Hypothalamus (tissue), 51 donors: ENCODE measurements at regions not wholly inside any gene's neighbourhood (a gene's known extent, or its start where the extent isn't known, plus 50 kb on each side); places are given as distances from the start of the nearest gene placed in this dataset.

ENCODE experiments used
- DNase-seq, 51 donors: peaks; one replicate each; lab custom pipeline; 2025; lab: John Stamatoyannopoulos, UW

- no peak for DNase-seq
Measured at GRCh38 chrX:2608638-2609430, 82.3 kb upstream of the CD99 start.

DNA sequence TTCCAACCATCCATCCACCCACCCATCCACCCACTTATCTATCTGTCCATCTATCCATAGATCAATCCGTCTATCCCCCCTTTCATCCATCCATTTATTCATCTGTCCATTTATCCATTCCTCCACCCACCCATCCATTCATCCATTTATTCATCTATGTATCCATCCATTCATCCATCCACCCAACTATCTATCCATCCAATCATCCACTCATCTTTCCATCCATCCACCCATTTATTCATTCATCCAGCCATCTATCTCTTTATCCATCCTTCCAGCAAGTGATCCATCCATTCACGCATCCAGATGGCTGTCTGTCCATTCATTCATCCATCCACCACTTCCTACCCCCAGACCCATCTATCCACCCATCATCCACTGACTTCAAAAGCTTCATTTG, 84.0 kb upstream of the CD99 start:
- DNase-seq: no peak

- DNase-seq: no peak
Measured at GRCh38 chrX:2600564-2600963, 90.5 kb upstream of the CD99 start.

DNA sequence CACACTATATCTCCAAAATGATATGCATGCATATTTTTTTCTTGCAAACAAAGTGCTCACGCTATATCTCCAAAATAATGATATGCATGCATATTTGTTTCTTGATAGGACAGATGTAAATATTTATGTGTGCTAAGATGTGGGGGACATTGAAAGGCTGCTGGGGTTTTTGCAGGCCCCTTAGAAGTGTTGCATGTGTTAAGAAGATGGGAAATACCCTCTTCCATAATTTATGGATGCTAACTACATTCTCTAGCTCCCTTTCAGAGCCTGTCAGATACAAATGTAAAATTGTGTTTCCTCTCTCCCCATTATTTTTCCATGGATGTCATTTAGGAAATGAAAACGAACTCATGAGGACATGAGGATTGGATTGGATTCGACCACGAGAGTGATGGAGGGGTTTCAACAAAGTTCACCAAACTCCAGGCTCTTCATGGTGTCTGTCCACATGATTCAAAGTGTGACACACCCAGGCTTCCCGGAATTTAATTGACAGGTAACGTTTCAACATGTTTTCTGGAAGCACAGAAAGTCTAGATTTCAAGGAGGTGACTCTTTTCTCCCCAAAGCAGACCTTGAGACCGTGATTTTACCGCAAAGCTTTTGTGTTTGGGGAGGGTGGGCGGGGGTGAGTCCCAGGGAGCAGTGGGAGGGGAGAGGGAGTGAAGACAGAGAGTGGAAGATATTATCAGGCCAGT, 94.4 kb upstream of the CD99 start:
- DNase-seq: no peak

DNA sequence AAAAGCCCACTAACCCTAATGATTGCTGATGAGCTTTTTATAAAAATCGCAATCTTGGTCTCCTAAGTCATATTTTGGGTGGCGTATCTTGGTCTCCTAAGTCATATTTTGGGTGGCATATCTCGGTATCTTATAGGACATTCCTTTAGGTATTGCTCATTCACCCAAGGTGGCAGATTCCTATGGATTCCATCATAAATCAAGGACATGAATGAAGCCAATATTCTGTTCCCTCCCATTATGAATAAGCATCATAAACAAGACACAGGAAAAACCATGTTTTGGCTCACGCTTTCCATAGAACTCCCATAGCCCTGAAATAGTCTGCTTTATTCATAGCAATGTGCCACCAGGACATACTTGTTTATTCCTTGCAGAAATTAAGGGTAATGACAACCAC, 95.0 kb upstream of the CD99 start:
- no peak for DNase-seq

DNA sequence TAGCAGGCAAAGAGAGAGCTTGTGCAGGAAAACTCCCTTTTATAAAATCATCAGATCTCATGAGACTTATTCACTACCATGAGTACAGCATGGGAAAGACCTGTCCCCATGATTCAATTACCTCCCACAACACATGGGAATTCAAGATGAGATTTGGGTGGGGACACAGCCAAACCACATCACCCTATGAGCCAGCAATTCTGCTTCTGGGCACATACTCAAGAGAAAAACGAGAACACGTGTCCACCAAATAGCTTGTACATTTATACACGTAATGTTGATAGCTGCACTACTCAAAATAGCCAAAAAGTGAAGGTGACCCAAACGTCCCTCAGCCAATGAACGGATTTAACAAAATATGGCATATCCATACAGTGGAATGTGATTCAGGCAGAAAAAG, 94.5 kb upstream of the DHRSX start:
- DNase-seq: no peak

DNA sequence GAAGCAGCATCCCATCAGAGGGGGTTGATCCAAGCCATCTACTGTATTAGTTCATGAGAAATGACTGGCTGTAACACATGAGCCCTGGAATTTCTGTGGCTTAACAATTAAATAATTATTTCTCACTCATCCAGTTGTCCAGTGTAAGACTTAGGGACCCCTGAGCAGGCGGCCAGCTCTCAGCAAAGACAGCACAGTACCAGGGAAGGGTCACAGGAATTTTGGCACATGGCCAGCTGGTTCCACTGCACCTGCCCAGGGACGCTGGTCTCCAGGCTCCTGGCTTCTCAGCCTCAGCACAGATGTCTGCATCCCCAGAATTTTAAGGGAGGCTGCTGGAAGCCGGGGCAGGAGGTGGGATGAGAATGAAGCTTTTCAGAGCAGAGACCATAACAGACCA, 93.7 kb upstream of the DHRSX start:
- DNase-seq: no peak

GRCh38 chrX:2592279-2592678, 91.5 kb upstream of the DHRSX start:
- DNase-seq: no peak

DNA sequence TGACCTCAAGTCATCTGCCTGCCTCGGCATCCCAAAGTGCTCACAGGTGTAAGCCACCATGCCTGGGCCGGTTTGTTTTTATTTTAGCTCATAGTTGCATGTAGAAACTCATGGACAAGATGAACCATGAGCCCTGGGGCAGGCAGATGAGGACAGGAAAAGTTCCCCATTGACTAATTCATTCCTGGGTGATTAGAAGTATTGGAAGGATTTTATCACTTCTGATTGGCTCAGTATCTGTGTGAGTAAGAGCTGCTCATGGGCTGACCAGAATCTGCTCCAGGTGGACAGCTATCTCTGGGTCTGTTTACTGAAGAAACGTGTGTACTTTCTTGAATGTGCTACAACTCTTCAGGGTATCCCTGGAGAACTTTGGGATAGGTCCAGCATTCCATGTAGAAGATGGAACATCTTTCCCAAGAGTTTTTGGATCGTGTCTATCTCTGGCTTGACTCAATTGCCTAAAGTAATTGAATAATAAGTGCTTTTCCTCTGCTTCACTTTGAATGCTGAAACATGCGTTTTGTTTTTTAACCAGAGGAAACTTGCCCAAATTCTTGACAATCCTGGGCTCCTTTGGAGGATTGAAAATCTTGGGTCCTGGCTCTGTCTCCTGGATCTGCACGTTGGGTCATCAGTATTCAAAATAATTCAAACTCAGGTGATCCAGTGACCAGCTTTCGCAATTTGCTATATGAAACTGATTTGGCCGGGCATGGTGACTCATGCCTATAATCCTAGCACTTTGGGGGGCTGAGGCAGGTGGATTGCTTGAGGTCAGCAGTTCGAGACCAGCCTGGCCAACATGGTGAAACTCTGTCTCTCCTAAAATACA, 88.6 kb upstream of the DHRSX start:
- no peak for DNase-seq

GRCh38 chrX:2588049-2588448, 87.3 kb upstream of the DHRSX start:
- no peak for DNase-seq

DNA sequence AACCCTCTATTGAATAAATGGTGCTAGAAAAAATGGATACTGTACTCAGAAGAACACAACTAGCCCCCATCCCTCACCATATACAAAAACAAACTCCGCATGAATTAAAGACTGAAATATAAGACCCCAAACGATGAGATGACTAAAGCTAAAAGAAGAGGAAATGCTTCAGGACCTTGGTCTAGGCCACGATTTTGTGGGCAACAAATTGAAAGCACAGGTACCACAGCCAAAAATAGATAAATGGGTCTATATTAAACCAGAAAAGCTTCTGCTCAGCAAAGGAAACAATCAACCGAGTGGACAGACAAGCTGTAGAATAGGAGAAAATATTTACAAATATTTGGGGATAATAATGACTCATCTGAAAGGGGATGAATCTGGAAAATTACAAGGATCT, 86.4 kb upstream of the DHRSX start:
- DNase-seq: no peak

DNA sequence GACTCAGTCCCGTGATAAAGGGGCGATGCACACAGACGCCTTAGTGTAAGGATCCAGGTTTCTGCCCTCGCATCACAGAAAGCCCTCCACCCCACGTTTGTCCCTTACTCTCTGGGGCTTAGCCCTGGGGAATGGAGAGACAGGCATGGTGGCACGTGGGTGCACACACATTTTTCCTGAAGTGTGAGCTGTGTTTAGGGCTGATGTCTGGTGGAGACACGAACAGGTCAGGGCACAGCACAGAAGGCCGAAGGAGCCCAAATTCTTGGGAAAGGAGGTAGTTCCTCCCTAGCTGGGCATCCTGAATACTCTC, 84.3 kb upstream of the DHRSX start:
- no peak for DNase-seq

DNA sequence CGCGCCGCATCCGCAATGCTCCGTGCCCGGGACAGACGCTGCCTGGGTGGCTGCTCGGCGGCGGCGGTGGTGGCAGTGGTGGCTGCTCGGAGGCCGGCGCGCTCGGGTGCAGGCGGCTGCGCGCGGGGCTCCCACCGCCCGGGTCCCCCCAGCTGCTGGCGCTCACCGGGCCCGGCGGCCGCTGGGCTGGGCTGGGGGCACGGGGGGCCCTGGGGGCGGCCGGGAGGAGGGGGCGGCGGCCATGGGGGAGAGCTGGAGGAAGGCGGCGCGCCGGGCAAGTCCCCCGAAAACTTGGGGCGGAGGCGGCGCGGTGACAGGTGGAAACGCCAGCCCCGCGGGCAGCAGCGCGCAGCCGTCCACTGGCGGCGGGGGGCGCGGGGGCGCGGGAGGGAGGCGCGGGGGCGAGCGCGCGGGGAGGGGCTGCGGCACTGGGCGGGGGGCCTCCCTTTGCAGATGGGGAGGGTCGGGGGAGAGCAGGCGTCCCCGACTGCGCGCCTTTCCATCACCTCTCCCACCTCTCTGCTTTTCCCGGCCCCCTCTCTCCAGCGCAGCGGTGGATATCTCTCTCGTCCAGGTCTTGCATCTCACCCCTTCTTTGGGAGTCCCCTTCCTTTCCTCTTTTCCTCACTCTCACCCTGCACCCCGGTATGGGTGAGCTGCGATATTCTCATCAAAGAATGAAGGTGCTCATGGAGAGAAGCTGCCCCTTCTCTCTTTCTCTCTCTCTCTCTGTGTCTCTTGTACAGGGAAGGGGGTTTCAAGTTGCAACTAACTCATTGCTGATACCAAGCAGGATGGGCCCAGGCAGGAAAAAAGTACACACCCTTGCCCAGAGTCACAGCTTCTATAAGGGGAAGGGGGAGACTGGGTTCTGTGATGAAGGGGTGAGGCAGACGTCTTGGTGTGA, 83.7 kb upstream of the DHRSX start:
- no peak for DNase-seq

DNA sequence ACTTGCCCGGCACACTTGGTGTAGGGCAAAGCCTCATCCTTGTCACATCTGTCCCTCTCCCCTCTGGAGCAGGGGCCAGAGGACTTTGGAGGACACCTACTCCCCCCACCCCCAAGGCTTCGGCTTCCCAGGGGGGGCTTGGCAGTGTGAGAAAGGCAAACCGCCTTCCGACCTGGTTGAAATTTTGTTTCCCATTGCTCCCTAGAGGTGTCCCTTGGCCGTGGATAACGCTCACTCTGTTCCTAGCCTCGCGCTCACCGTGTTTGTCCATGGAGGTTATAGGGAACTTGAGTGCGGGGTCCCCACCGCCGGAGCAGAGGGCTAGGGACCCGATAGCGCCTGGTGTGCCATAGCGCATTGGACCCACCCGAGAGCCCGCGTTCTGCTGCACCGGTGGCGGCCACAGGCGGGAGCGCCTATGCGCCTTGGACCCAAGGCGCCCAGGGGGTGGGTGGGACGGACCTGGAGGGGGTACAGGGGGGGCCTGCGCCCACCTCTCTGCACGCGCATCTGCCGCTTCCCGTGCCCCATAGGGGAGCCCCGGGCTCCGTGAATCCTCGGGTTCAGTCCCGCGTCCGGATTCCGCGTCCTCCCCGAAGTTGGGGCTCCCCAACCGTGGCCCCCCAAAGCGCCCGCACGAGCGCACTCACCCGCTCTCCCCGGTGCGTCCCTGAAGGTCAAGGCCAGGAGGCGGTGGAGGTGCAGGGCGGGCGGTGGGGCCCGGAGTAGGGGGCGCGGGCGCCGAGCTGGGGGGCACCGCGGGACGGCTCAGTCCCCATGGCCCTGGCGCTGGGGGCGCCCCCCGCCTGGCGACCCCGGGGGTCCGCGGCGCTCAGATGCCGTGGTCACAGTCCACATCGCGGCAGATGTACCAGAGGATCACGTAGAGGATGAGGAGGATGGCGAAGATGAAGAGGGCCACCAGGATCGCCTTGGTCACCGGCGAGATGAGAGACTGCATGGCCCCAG, 82.7 kb upstream of the DHRSX start:
- DNase-seq: no peak

GRCh38 chrX:2582667-2583066, 81.9 kb upstream of the DHRSX start:
- DNase-seq: no peak

DNA sequence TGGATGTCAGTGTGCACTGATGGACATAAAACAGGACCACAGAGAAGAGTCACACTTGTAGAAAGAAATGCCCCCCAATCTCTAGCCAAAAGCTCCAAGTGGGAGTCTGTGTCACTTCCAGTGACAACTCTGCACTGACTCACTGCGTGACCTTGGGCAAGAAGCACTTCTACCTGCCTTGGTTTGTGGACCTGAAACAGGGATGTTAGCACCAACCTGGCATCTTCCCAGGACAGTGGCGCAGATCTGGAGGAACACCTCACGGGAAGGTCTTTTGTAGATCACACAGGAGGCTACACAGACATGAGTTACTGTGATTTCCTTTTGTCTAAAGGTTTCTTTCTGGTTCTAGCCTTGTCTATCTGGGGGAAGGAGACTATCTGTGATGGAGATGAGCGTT, 80.5 kb upstream of the DHRSX start:
- DNase-seq: no peak

- no peak for DNase-seq
Measured at GRCh38 chrX:2578864-2579263, 78.1 kb upstream of the DHRSX start.

DNA sequence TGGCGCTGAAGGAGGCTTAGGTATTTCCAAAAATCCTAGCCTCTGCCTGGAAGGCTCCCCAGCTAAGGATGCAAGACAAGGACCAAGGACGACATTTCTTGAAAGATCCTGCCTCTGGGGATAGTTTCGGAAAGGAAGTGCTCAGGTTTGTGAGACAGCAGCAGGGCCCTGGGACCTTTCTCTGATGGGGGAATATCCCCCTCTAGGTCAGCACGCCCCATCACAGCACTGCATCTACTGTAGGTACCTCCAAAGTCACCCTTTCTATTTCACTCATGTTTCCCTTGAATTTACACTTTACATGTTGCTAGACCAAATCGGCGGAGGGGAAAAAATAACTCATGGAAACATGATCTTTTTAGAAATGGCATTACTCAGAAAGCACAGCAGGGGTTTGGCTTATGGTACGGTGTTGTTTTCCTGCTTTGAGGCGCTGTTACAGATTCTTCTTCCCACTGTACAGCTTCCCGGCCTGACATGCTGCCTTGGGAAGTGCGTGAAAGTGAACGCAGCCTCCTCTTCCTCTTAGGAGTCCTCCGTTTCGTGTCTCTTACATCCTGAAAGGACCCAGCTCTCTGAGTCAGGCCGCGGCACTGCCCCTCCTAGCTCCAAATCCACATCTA, 77.2 kb upstream of the DHRSX start:
- peak in 3 of 51 donors; percentile 7 to 20 (median 10) for DNase-seq

- DNase-seq: no peak
Measured at GRCh38 chrX:2576793-2577192, 76.0 kb upstream of the DHRSX start.
